ENCODE measurements at regions not wholly inside any gene's neighbourhood (a gene's known extent, or its start where the extent isn't known, plus 50 kb on each side); places are given as distances from the start of the nearest gene placed in this dataset.

GRCh38 chr13:80704369-80704768 is 363.4 kb upstream of the SPRY2 start:
- TF ChIP-seq, protein P1, sequence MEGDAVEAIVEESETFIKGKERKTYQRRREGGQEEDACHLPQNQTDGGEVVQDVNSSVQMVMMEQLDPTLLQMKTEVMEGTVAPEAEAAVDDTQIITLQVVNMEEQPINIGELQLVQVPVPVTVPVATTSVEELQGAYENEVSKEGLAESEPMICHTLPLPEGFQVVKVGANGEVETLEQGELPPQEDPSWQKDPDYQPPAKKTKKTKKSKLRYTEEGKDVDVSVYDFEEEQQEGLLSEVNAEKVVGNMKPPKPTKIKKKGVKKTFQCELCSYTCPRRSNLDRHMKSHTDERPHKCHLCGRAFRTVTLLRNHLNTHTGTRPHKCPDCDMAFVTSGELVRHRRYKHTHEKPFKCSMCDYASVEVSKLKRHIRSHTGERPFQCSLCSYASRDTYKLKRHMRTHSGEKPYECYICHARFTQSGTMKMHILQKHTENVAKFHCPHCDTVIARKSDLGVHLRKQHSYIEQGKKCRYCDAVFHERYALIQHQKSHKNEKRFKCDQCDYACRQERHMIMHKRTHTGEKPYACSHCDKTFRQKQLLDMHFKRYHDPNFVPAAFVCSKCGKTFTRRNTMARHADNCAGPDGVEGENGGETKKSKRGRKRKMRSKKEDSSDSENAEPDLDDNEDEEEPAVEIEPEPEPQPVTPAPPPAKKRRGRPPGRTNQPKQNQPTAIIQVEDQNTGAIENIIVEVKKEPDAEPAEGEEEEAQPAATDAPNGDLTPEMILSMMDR (IDR thresholded peaks at IDR 0.05; ENCODE audit: poor library complexity): no peak
- no peak for TF ChIP-seq EZH2 (IDR thresholded peaks at IDR 0.05; ENCODE audit: borderline replicate concordance)

All from hepatocyte (in vitro differentiated cells).